IMR-90 (cell line): ENCODE measurements at regions not wholly inside any gene's neighbourhood (a gene's known extent, or its start where the extent isn't known, plus 50 kb on each side); places are given as distances from the start of the nearest gene placed in this dataset.

Experiments
- ATAC-seq: fragments of 200-7000 bp; cut with Tn5 transposase; 2 replicates; pipeline ENCODE4 v1.9.1; 2020; ENCODE audit warnings: low read depth, mild to moderate bottlenecking, moderate library complexity
- BruUV-seq: library from RNA; stranded (reverse); fragments of 400-500 nt; replicated peaks from 2 replicates; lab custom pipeline; 2021; lab: Mats Ljungman, UMichigan
- CTCF ChIA-PET: fragments of 300-600 bp; formaldehyde crosslinking; extraction: SDS; loops from one replicate; lab custom pipeline; 2021; ENCODE audit warnings: antibody characterized with exemption; lab: Yijun Ruan, JAX
- POLR2A ChIA-PET: fragments of 300-600 bp; sonication (Branson Sonifier 250); formaldehyde crosslinking; loops from one replicate; lab custom pipeline; 2022; ENCODE audit warnings: antibody characterized with exemption; ENCODE audit not compliant: unreplicated experiment; lab: Charles Lee
- DNase-seq: peaks from one replicate; pipeline ENCODE4 v3.0.0; 2013
- H2AFZ ChIP-seq: replicated peaks from 2 replicates; pipeline ENCODE3; 2013; ENCODE audit warnings: low read length, mild to moderate bottlenecking; ENCODE audit not compliant: poor library complexity
- H2AK5ac ChIP-seq: 2 replicates; pipeline ENCODE4 v1.6.1; 2013; ENCODE audit warnings: low read depth, low read length, inconsistent platforms
- H2AK9ac ChIP-seq: replicated peaks from 2 replicates; pipeline ENCODE3; 2013; ENCODE audit warnings: mild to moderate bottlenecking, low read depth, low read length, moderate library complexity; ENCODE audit not compliant: poor library complexity
- H2BK120ac ChIP-seq: 2 replicates; pipeline ENCODE4 v1.6.1; 2013; ENCODE audit warnings: low read depth, low read length, inconsistent platforms
- H2BK15ac ChIP-seq: 3 replicates; pipeline ENCODE4 v1.6.1; 2013; ENCODE audit warnings: low read depth, low read length, inconsistent platforms
- H2BK20ac ChIP-seq: 2 replicates; pipeline ENCODE4 v1.6.1; 2013; ENCODE audit warnings: low read depth, mild to moderate bottlenecking, inconsistent platforms, low read length, moderate library complexity
- H2BK5ac ChIP-seq: 2 replicates; pipeline ENCODE4 v1.6.1; 2013; ENCODE audit warnings: mild to moderate bottlenecking, low read depth, low read length, inconsistent platforms; ENCODE audit not compliant: poor library complexity, severe bottlenecking
- H3K14ac ChIP-seq: replicated peaks from 2 replicates; pipeline ENCODE4 v1.6.1; 2013; ENCODE audit warnings: low read depth, low read length, inconsistent platforms
- H3K18ac ChIP-seq: 2 replicates; pipeline ENCODE4 v1.6.1; 2013; ENCODE audit warnings: low read depth, low read length, control low read depth
- H3K23ac ChIP-seq: 2 replicates; pipeline ENCODE4 v1.6.1; 2013; ENCODE audit warnings: low read depth, low read length, inconsistent platforms
- H3K27ac ChIP-seq: 2 replicates; pipeline ENCODE4 v1.5.1; 2013; ENCODE audit warnings: mild to moderate bottlenecking, control low read depth, low read length; ENCODE audit not compliant: insufficient read depth
- H3K27me3 ChIP-seq: 2 replicates; pipeline ENCODE4 v1.6.1; 2013; ENCODE audit warnings: low read length; ENCODE audit not compliant: control insufficient read depth, insufficient read depth
- H3K36me3 ChIP-seq: 2 replicates; pipeline ENCODE4 v1.6.1; 2013; ENCODE audit warnings: low read length, mixed read lengths; ENCODE audit not compliant: control insufficient read depth, insufficient read depth
- H3K4ac ChIP-seq: 2 replicates; pipeline ENCODE4 v1.6.1; 2013; ENCODE audit warnings: low read depth, low read length, inconsistent platforms
- H3K4me1 ChIP-seq: 2 replicates; pipeline ENCODE4 v1.6.1; 2013; ENCODE audit warnings: low read length, mixed read lengths; ENCODE audit not compliant: control insufficient read depth, insufficient read depth
- H3K4me2 ChIP-seq: 2 replicates; pipeline ENCODE4 v1.6.1; 2013; ENCODE audit warnings: low read depth, mild to moderate bottlenecking, control low read depth, low read length, moderate library complexity
- H3K4me3 ChIP-seq: 2 replicates; pipeline ENCODE4 v1.5.1; 2013; ENCODE audit warnings: low read depth, mild to moderate bottlenecking, control low read depth, low read length, moderate library complexity; ENCODE audit not compliant: insufficient read depth
- H3K56ac ChIP-seq: 2 replicates; pipeline ENCODE4 v1.6.1; 2013; ENCODE audit warnings: low read length, inconsistent platforms; ENCODE audit not compliant: insufficient read depth; ENCODE audit errors: extremely low read depth
- H3K79me1 ChIP-seq, 2 experiments: 2 replicates each; pipeline ENCODE4 v1.6.1; 2013; ENCODE audit warnings: low read length in 2 of 2, inconsistent platforms in 1 of 2, low read depth in 1 of 2
- H3K9ac ChIP-seq: 2 replicates; pipeline ENCODE4 v1.6.1; 2013; ENCODE audit warnings: low read depth, low read length, control low read depth
- H3K9me1 ChIP-seq: 2 replicates; pipeline ENCODE4 v1.6.1; 2013; ENCODE audit warnings: low read length, inconsistent platforms; ENCODE audit not compliant: insufficient read depth
- H3K9me3 ChIP-seq: 2 replicates; pipeline ENCODE4 v1.6.1; 2013; ENCODE audit warnings: low read length; ENCODE audit not compliant: control insufficient read depth, insufficient read depth
- H4K20me1 ChIP-seq: 2 replicates; pipeline ENCODE4 v1.6.1; 2013; ENCODE audit warnings: low read length, inconsistent platforms; ENCODE audit not compliant: insufficient read depth
- H4K5ac ChIP-seq: 2 replicates; pipeline ENCODE4 v1.6.1; 2013; ENCODE audit warnings: mild to moderate bottlenecking, low read depth, low read length, control low read depth
- H4K8ac ChIP-seq, 2 experiments: 2 replicates each; pipeline ENCODE4 v1.6.1; 2013; ENCODE audit warnings: low read depth in 2 of 2, low read length in 2 of 2, control low read depth in 1 of 2, inconsistent platforms in 1 of 2
- H4K91ac ChIP-seq: 2 replicates; pipeline ENCODE4 v1.6.1; 2013; ENCODE audit warnings: low read depth, low read length, inconsistent platforms; ENCODE audit not compliant: insufficient read depth
- BHLHE40 ChIP-seq: fragments of 150-350 bp; IDR thresholded peaks from 2 replicates; pipeline ENCODE4 v1.6.1; 2016; ENCODE audit warnings: mild to moderate bottlenecking, low read depth, low read length
- CEBPB ChIP-seq: IDR thresholded peaks from 2 replicates; pipeline ENCODE4 v1.6.1; 2012; ENCODE audit warnings: low read depth, low read length, improper control_type of control experiment
- CHD1 ChIP-seq: IDR thresholded peaks from 2 replicates; pipeline ENCODE4 v1.6.1; 2012; ENCODE audit warnings: low read depth, low read length, improper control_type of control experiment
- FOS ChIP-seq: fragments of 150-350 bp; IDR thresholded peaks from 2 replicates; pipeline ENCODE4 v1.6.1; 2016; ENCODE audit warnings: low read depth, low read length
- MAZ ChIP-seq: IDR thresholded peaks from 2 replicates; pipeline ENCODE4 v1.6.1; 2012; ENCODE audit warnings: low read depth, mild to moderate bottlenecking, low read length, improper control_type of control experiment, moderate library complexity, borderline replicate concordance
- NFE2L2 ChIP-seq: fragments of 150-350 bp; IDR thresholded peaks from 2 replicates; pipeline ENCODE4 v1.6.1; 2016; ENCODE audit warnings: low read depth, mild to moderate bottlenecking, low read length
- POLR2A ChIP-seq: IDR thresholded peaks from 2 replicates; pipeline ENCODE4 v1.6.1; 2012; ENCODE audit warnings: mild to moderate bottlenecking, low read depth, low read length
- RAD21 ChIP-seq: IDR thresholded peaks from 2 replicates; pipeline ENCODE4 v1.6.1; 2012; ENCODE audit warnings: low read length, improper control_type of control experiment
- RFX5 ChIP-seq: IDR thresholded peaks from 2 replicates; pipeline ENCODE4 v1.8.0; 2012; ENCODE audit warnings: low read depth, mild to moderate bottlenecking, low read length, moderate library complexity
- dilution Hi-C: fragments of 300-500 bp; cut with HindIII; formaldehyde crosslinking; loops from one replicate; pipeline ENCODE4 v1.14.3; 2018; ENCODE audit warnings: low sequenced_read_pairs; ENCODE audit not compliant: unreplicated experiment
- in situ Hi-C: fragments of 300-500 bp; cut with MboI; formaldehyde crosslinking; loops from 3 replicates; pipeline ENCODE4 v1.14.3; 2019; ENCODE audit warnings: low sequenced_read_pairs, inconsistent platforms, mixed read lengths
- intact Hi-C: fragments of 100-400 bp; cut with micrococcal nuclease; formaldehyde crosslinking; loops from 2 replicates; pipeline ENCODE4 v1.10.0; 2022
- TF ChIP-seq, protein P1 (sequence below): fragments of 150-350 bp; IDR thresholded peaks from 2 replicates; pipeline ENCODE4 v1.6.1; 2017; ENCODE audit warnings: mild to moderate bottlenecking, antibody characterized with exemption, low read length, low read depth
- TF ChIP-seq, protein P2 (sequence below): conservative IDR thresholded peaks from 2 replicates; pipeline ENCODE4 v1.5.1; 2012; ENCODE audit warnings: mild to moderate bottlenecking, low read depth, low read length, improper control_type of control experiment
- TF ChIP-seq, protein P3 (sequence below): fragments of 150-350 bp; IDR thresholded peaks from 2 replicates; pipeline ENCODE4 v1.6.1; 2016; ENCODE audit warnings: low read depth, mild to moderate bottlenecking, low read length, moderate library complexity, borderline replicate concordance

DNA sequence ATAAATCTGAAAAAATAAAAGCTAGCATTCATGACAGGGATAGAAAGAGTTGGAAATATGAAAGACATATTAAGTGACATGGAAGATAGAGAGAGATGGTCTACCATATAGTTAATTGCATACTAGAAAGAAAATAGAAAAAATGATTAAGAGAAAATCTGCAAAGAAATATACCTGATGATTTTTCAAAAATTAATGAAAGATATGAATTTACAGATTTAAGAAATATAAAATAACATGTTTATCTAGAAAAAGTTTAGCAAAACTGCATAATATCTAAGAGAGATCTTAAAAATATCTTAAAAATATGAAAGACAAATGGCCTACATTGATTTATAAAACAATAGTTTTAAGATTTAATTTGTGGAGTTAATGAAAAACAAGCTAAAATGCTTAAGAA is 219.1 kb upstream of the RPS23 start:
- Histone ChIP-seq H4K20me1 (no peaks in the 10 kb centered on the region), H2BK15ac (no peak overlapping the region), H4K5ac (no peak overlapping the region), H3K9me1 (no peaks in the 10 kb centered on the region), H3K4ac (no peak overlapping the region), H3K36me3 (no peaks in the 10 kb centered on the region), H3K79me1 (no peaks in the 10 kb centered on the region), H3K27ac (no peak overlapping the region), H2BK120ac (no peak overlapping the region), H3K27me3 (peaks cover 2% of the 10 kb centered on the region; the same call in 1 of the 2 replicates), H2BK20ac (no peak overlapping the region), H2AK9ac (no peak overlapping the region), H3K23ac (no peak overlapping the region), H3K18ac (no peak overlapping the region), H2AK5ac (no peak overlapping the region), H3K56ac (no peak overlapping the region), H2AFZ (no peak overlapping the region), H3K4me1 (no peaks in the 10 kb centered on the region), H3K9ac (no peak overlapping the region), H2BK5ac (no peak overlapping the region), H3K4me3 (no peak overlapping the region), H4K91ac (no peak overlapping the region), H3K4me2 (no peak overlapping the region), H3K14ac (no peak overlapping the region), H3K9me3 (no peaks in the 10 kb centered on the region), H4K8ac (no peak overlapping the region)
- TF ChIP-seq RAD21 (no peak), FOS (no peak), BHLHE40 (no peak), POLR2A (no peak), CHD1 (no peak), RFX5 (no peak), NFE2L2 (no peak), MAZ (no peak), CEBPB (no peak)
- TF ChIP-seq, protein P1, sequence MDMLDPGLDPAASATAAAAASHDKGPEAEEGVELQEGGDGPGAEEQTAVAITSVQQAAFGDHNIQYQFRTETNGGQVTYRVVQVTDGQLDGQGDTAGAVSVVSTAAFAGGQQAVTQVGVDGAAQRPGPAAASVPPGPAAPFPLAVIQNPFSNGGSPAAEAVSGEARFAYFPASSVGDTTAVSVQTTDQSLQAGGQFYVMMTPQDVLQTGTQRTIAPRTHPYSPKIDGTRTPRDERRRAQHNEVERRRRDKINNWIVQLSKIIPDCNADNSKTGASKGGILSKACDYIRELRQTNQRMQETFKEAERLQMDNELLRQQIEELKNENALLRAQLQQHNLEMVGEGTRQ: no peak
- TF ChIP-seq, protein P2, sequence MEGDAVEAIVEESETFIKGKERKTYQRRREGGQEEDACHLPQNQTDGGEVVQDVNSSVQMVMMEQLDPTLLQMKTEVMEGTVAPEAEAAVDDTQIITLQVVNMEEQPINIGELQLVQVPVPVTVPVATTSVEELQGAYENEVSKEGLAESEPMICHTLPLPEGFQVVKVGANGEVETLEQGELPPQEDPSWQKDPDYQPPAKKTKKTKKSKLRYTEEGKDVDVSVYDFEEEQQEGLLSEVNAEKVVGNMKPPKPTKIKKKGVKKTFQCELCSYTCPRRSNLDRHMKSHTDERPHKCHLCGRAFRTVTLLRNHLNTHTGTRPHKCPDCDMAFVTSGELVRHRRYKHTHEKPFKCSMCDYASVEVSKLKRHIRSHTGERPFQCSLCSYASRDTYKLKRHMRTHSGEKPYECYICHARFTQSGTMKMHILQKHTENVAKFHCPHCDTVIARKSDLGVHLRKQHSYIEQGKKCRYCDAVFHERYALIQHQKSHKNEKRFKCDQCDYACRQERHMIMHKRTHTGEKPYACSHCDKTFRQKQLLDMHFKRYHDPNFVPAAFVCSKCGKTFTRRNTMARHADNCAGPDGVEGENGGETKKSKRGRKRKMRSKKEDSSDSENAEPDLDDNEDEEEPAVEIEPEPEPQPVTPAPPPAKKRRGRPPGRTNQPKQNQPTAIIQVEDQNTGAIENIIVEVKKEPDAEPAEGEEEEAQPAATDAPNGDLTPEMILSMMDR: no peak
- TF ChIP-seq, protein P3, sequence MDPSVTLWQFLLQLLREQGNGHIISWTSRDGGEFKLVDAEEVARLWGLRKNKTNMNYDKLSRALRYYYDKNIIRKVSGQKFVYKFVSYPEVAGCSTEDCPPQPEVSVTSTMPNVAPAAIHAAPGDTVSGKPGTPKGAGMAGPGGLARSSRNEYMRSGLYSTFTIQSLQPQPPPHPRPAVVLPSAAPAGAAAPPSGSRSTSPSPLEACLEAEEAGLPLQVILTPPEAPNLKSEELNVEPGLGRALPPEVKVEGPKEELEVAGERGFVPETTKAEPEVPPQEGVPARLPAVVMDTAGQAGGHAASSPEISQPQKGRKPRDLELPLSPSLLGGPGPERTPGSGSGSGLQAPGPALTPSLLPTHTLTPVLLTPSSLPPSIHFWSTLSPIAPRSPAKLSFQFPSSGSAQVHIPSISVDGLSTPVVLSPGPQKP: no peak
- ChIA-PET POLR2A (no interaction called here), CTCF (interaction anchor here (0.6 to 0.7 kb wide), 2 partner anchors 20 to 140 kb away, joined by 3 read pairs; no protein-coding TSS in a partner anchor)
- DNase-seq: no peak
- no peak for ATAC-seq
- dilution Hi-C loops (no loop called here), in situ Hi-C loops (loop anchor here (10.0 kb wide), 1 partner anchor 142 kb away; no protein-coding TSS in a partner anchor), intact Hi-C loops (no loop called here)
- BruUV-seq: no TSS peak
